ENCODE measurements at regions not wholly inside any gene's neighbourhood (a gene's known extent, or its start where the extent isn't known, plus 50 kb on each side); places are given as distances from the start of the nearest gene placed in this dataset.

DNA sequence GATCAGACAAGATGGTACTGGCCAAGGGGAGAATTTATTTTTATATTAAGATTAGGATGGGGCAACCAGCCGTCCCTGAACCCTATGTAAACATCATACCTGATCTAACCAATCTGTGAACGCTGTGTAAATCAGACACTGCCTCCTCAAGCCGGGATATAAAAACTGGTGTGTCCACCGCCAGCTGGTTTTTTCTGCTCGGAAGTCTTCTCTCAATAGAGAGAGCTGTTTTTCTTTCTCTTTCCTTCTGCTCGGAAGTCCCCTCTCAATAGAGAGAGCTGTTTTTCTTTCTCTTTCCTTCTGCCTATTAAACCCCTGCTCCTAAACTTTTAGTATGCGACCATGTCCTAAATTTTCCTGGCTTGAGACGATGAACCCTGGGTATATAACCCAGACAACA, 615.5 kb upstream of the NUDT12 start:
- ATAC-seq = no peak
- no peak for DNase-seq
- Histone ChIP-seq H3K9me3 (no peaks in the 10 kb centered on the region), H3K36me3 (no peaks in the 10 kb centered on the region), H3K4me3 (no peak overlapping the region), H3K27me3 (no peaks in the 10 kb centered on the region), H3K4me1 (no peaks in the 10 kb centered on the region), H3K27ac (no peak overlapping the region)
- intact Hi-C loops (cut with DNase I; ENCODE audit: low total_unique reads) (loop anchor here (2.0 kb wide), 1 partner anchor 595 kb away; no protein-coding TSS in a partner anchor), in situ Hi-C loops (cut with MboI; ENCODE audit: low sequenced_read_pairs in 4 of 4) (loop anchor here (25.0 kb wide), 1 partner anchor 591 kb away; no protein-coding TSS in a partner anchor)
- TF ChIP-seq CTCF (IDR thresholded peaks at IDR 0.05 in 4 of 5, conservative IDR thresholded peaks at IDR 0.05 in 1 of 5) (no peak), POLR2A (IDR thresholded peaks at IDR 0.05) (no peak)

- no peaks in the 10 kb centered on the region for H3K36me3 ChIP-seq
- intact Hi-C loops (cut with DNase I; ENCODE audit: low total_unique reads) = loop anchor here (2.0 kb wide), 1 partner anchor 595 kb away; no protein-coding TSS in a partner anchor
- H3K9me3 ChIP-seq = no peaks in the 10 kb centered on the region
- H3K4me1 ChIP-seq = no peaks in the 10 kb centered on the region
- ATAC-seq (no peak), DNase-seq (no peak)
- in situ Hi-C loops (cut with MboI; ENCODE audit: low sequenced_read_pairs in 4 of 4) = loop anchor here (25.0 kb wide), 1 partner anchor 590 kb away; no protein-coding TSS in a partner anchor
- no peaks in the 10 kb centered on the region for H3K27me3 ChIP-seq
- H3K4me3 ChIP-seq = no peak overlapping the region
- H3K27ac ChIP-seq = no peak overlapping the region
- no peak for TF ChIP-seq CTCF (IDR thresholded peaks at IDR 0.05 in 4 of 5, conservative IDR thresholded peaks at IDR 0.05 in 1 of 5)
- TF ChIP-seq POLR2A (IDR thresholded peaks at IDR 0.05) = no peak
Measured at GRCh38 chr5:104177651-104178050, 615.1 kb upstream of the NUDT12 start.

GRCh38 chr5:104172976-104173375, 610.4 kb upstream of the NUDT12 start:
- H3K4me1 ChIP-seq = no peaks in the 10 kb centered on the region
- in situ Hi-C loops (cut with MboI; ENCODE audit: low sequenced_read_pairs in 4 of 4) = no loop called here
- intact Hi-C loops (cut with DNase I; ENCODE audit: low total_unique reads) = no loop called here
- no peak for DNase-seq
- H3K9me3 ChIP-seq = no peaks in the 10 kb centered on the region
- TF ChIP-seq POLR2A (IDR thresholded peaks at IDR 0.05) = no peak
- no peak for TF ChIP-seq CTCF (IDR thresholded peaks at IDR 0.05 in 4 of 5, conservative IDR thresholded peaks at IDR 0.05 in 1 of 5)
- no peak overlapping the region for H3K4me3 ChIP-seq
- no peaks in the 10 kb centered on the region for H3K27me3 ChIP-seq
- H3K27ac ChIP-seq = no peak overlapping the region
- no peak for ATAC-seq
- H3K36me3 ChIP-seq = no peaks in the 10 kb centered on the region

DNA sequence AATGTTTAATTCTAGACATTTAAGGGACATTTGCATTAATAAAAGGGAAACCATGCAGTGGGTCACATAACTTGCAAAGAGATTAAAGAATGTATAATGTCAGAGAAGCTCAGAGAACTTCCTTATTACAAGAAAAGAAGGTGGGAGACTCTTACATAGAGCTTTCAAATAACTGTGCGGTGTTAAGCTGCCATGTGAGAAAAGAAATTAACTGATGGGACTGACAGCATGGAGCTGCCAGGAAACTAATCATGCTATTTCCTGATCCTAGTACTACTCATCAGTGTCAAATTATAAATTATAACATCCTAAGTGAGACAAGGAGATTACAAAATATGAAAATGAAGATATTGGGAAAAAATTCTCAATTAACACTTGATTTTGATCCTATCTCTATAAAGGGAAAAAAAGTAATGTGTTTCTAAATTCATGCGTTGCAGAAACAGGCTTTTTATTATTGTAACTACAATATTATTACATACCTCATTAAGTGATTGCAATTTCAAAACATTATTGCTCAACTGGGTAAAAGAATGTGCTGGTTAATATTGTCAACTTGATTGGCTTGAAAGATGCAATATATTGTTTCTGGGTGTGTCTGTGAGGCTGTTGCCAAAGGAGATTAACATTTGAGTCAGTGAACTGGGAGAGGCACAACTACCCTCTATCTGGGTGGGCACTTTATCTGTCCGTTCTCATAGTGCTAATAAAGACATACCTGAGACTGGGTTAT, 609.5 kb upstream of the NUDT12 start:
- ATAC-seq = no peak
- TF ChIP-seq CTCF (IDR thresholded peaks at IDR 0.05 in 4 of 5, conservative IDR thresholded peaks at IDR 0.05 in 1 of 5) = no peak
- no peak for TF ChIP-seq POLR2A (IDR thresholded peaks at IDR 0.05)
- in situ Hi-C loops (cut with MboI; ENCODE audit: low sequenced_read_pairs in 4 of 4) = no loop called here
- no peak for DNase-seq
- no peaks in the 10 kb centered on the region for H3K9me3 ChIP-seq
- no peaks in the 10 kb centered on the region for H3K27me3 ChIP-seq
- intact Hi-C loops (cut with DNase I; ENCODE audit: low total_unique reads) = no loop called here
- H3K4me1 ChIP-seq = no peaks in the 10 kb centered on the region
- no peaks in the 10 kb centered on the region for H3K36me3 ChIP-seq
- no peak overlapping the region for H3K4me3 ChIP-seq
- no peak overlapping the region for H3K27ac ChIP-seq
